OCI-LY7 (cell line): ENCODE measurements at regions not wholly inside any gene's neighbourhood (a gene's known extent, or its start where the extent isn't known, plus 50 kb on each side); places are given as distances from the start of the nearest gene placed in this dataset.

Experiments used
- BruUV-seq: library from RNA; stranded (reverse); fragments of 400-500 nt; replicated peaks from 2 replicates; lab custom pipeline; 2021; lab: Mats Ljungman, UMichigan
- CTCF ChIA-PET: fragments of 300-600 bp; sonication (Branson Sonifier 250); formaldehyde crosslinking; loops from one replicate; lab custom pipeline; 2022; ENCODE audit warnings: antibody characterized with exemption; ENCODE audit not compliant: unreplicated experiment; lab: Charles Lee
- POLR2A ChIA-PET: fragments of 300-600 bp; sonication (Branson Sonifier 250); formaldehyde crosslinking; loops from one replicate; lab custom pipeline; 2022; ENCODE audit warnings: antibody characterized with exemption; lab: Charles Lee
- DNase-seq: peaks from one replicate; pipeline ENCODE4 v3.0.0-alpha.2; 2015; ENCODE audit warnings: low spot score
- H2AFZ ChIP-seq: fragments of 200-600 bp; sonication (generic), shearing (Covaris generic); 2 replicates; pipeline ENCODE4 v1.6.1; 2014; ENCODE audit warnings: mild to moderate bottlenecking, antibody characterized with exemption, low read length, moderate library complexity
- H3K27ac ChIP-seq: fragments of 200-600 bp; sonication (generic); 2 replicates; pipeline ENCODE4 v1.5.1; 2014; ENCODE audit warnings: mixed run types, low read depth, mild to moderate bottlenecking, moderate library complexity, low read length, inconsistent platforms; ENCODE audit not compliant: poor library complexity, severe bottlenecking
- H3K36me3 ChIP-seq: fragments of 200-600 bp; sonication (generic); 2 replicates; pipeline ENCODE4 v1.6.1; 2014; ENCODE audit warnings: mild to moderate bottlenecking, antibody characterized with exemption, low read length, moderate library complexity, mixed read lengths; ENCODE audit not compliant: insufficient read depth
- H3K4me1 ChIP-seq: fragments of 200-600 bp; sonication (generic); 2 replicates; pipeline ENCODE4 v1.5.1; 2014; ENCODE audit warnings: mild to moderate bottlenecking, low read length; ENCODE audit not compliant: insufficient read depth, poor library complexity, severe bottlenecking
- H3K4me2 ChIP-seq: fragments of 200-600 bp; sonication (generic); 2 replicates; pipeline ENCODE4 v1.6.1; 2014; ENCODE audit warnings: mild to moderate bottlenecking, low read length
- H3K4me3 ChIP-seq: fragments of 200-600 bp; sonication (generic); 2 replicates; pipeline ENCODE4 v1.5.1; 2014; ENCODE audit warnings: mild to moderate bottlenecking, low read depth, low read length; ENCODE audit not compliant: poor library complexity, severe bottlenecking
- H3K79me2 ChIP-seq: fragments of 200-600 bp; sonication (generic); 2 replicates; pipeline ENCODE4 v1.6.1; 2016; ENCODE audit warnings: low read depth, mild to moderate bottlenecking, low read length, moderate library complexity, mixed read lengths; ENCODE audit not compliant: insufficient read depth
- H3K9me2 ChIP-seq: fragments of 200-600 bp; sonication (generic); 2 replicates; pipeline ENCODE4 v1.6.1; 2016; ENCODE audit warnings: mild to moderate bottlenecking, low read length, mixed read lengths; ENCODE audit not compliant: insufficient read depth
- H3K9me3 ChIP-seq: fragments of 200-600 bp; sonication (generic); 2 replicates; pipeline ENCODE4 v1.6.1; 2014; ENCODE audit warnings: mild to moderate bottlenecking, mixed run types, low read length, mixed read lengths
- H4K20me1 ChIP-seq: fragments of 200-600 bp; sonication (generic); 2 replicates; pipeline ENCODE4 v1.6.1; 2014; ENCODE audit warnings: mild to moderate bottlenecking, antibody characterized with exemption, low read length, moderate library complexity, mixed read lengths; ENCODE audit not compliant: insufficient read depth
- CTCF ChIP-seq: fragments of 200-600 bp; sonication (generic); conservative IDR thresholded peaks from 2 replicates; pipeline ENCODE4 v1.5.1; 2014; ENCODE audit warnings: mild to moderate bottlenecking, antibody characterized with exemption, low read length, moderate library complexity, mixed read lengths
- EZH2phosphoT487 ChIP-seq: fragments of 200-600 bp; sonication (generic); IDR thresholded peaks from 2 replicates; pipeline ENCODE4 v1.6.1; 2018; ENCODE audit warnings: low read depth, borderline replicate concordance, mild to moderate bottlenecking, mixed run types, antibody characterized with exemption, low read length, moderate library complexity, mixed read lengths
- intact Hi-C: fragments of 100-400 bp; cut with micrococcal nuclease; formaldehyde crosslinking; loops from one replicate; pipeline ENCODE4 v1.10.0; 2022; ENCODE audit not compliant: unreplicated experiment

GRCh38 chr17:15117239-15117638 lies 147.9 kb downstream of the PMP22 start:
- BruUV-seq = no TSS peak
- Histone ChIP-seq H3K36me3 (no peaks in the 10 kb centered on the region), H3K9me3 (no peaks in the 10 kb centered on the region; the same call in 1 of the 2 replicates), H3K4me1 (no peaks in the 10 kb centered on the region), H2AFZ (no peak overlapping the region), H3K4me2 (no peak overlapping the region), H3K4me3 (no peak overlapping the region), H3K79me2 (no peaks in the 10 kb centered on the region), H4K20me1 (no peaks in the 10 kb centered on the region), H3K9me2 (no peaks in the 10 kb centered on the region), H3K27ac (no peak overlapping the region)
- intact Hi-C loops = no loop called here
- CTCF ChIA-PET = no interaction called here
- TF ChIP-seq EZH2phosphoT487 = no peak
- no peak for TF ChIP-seq CTCF
- DNase-seq = no peak
- POLR2A ChIA-PET = no interaction called here

- BruUV-seq = no TSS peak
Measured at GRCh38 chr17:15112846-15113617, 152.1 kb downstream of the PMP22 start.

More at GRCh38 chr17:15112846-15113617, 152.1 kb downstream of the PMP22 start:
- Histone ChIP-seq H3K9me2 (no peaks in the 10 kb centered on the region), H3K27ac (no peak overlapping the region), H3K36me3 (no peaks in the 10 kb centered on the region), H3K4me1 (peaks cover 26% of the 10 kb centered on the region), H4K20me1 (no peaks in the 10 kb centered on the region), H3K9me3 (no peaks in the 10 kb centered on the region; the same call in 1 of the 2 replicates), H2AFZ (no peak overlapping the region), H3K4me3 (no peak overlapping the region), H3K4me2 (no peak overlapping the region), H3K79me2 (no peaks in the 10 kb centered on the region)
- no peak for DNase-seq
- TF ChIP-seq EZH2phosphoT487 = no peak
- TF ChIP-seq CTCF = no peak
- intact Hi-C loops = no loop called here
- ChIA-PET CTCF (no interaction called here), POLR2A (interaction anchor here (0.7 kb wide), 1 partner anchor 57 kb away, joined by 3 read pairs; no protein-coding TSS in a partner anchor)
